K562 (cell line): ENCODE measurements at regions not wholly inside any gene's neighbourhood (a gene's known extent, or its start where the extent isn't known, plus 50 kb on each side); places are given as distances from the start of the nearest gene placed in this dataset.

ENCODE experiments used
- ATAC-seq: fragments of 200-7000 bp; cut with Tn5 transposase; 3 replicates; pipeline ENCODE4 v1.9.1; 2020; ENCODE audit warnings: moderate library complexity
- BruUV-seq: library from RNA; stranded (reverse); fragments of 400-500 nt; replicated peaks from 2 replicates; lab custom pipeline; 2021; lab: Mats Ljungman, UMichigan
- CTCF ChIA-PET: fragments of 300-600 bp; formaldehyde crosslinking; extraction: SDS; loops from one replicate; lab custom pipeline; 2021; ENCODE audit warnings: low intra/inter-chr PET ratio; lab: Yijun Ruan, JAX
- POLR2A ChIA-PET: fragments of 300-600, 350-650 bp; sonication (Branson Sonifier 250); formaldehyde crosslinking; extraction: SDS; loops from one replicate; lab custom pipeline; 2021; ENCODE audit warnings: antibody characterized with exemption, inconsistent platforms; lab: Yijun Ruan, JAX
- DNase-seq, 4 experiments: peaks; one replicate each; pipeline versions ENCODE4 v3.0.0 to v3.0.0-alpha.2; 2011 to 2018; ENCODE audit warnings: low spot score in 3 of 4, mixed read lengths in 3 of 4; ENCODE audit errors: extremely low read depth in 1 of 4
- FAIRE-seq: peaks from 2 replicates; lab custom pipeline; 2011; peaks lifted over from hg19 to GRCh38; lab: Jason Lieb, UNC
- H2AFZ ChIP-seq: 2 replicates; pipeline ENCODE4 v1.6.0; 2011; ENCODE audit warnings: low read depth, low read length, control low read depth, inconsistent platforms
- H3K27ac ChIP-seq: fragments of 200-600 bp; 3 replicates; pipeline ENCODE4 v1.8.0; 2011; ENCODE audit warnings: low read depth, mild to moderate bottlenecking, control low read depth, inconsistent platforms, low read length, moderate library complexity, mixed read lengths; ENCODE audit errors: extremely low read depth
- H3K27me3 ChIP-seq, 2 experiments: fragments of 300-600 bp in 1 of 2; 2 replicates in 1 of 2; 3 replicates in 1 of 2; pipeline versions ENCODE4 v1.6.0 to v1.8.0; 2011; ENCODE audit warnings: inconsistent platforms in 2 of 2, low read length in 2 of 2, mild to moderate bottlenecking in 1 of 2, mixed read lengths in 1 of 2, moderate library complexity in 1 of 2; ENCODE audit not compliant: control insufficient read depth in 2 of 2, insufficient read depth in 2 of 2
- H3K36me3 ChIP-seq: fragments of 300-600 bp; 3 replicates; pipeline ENCODE4 v1.8.0; 2011; ENCODE audit warnings: mild to moderate bottlenecking, low read length, inconsistent platforms; ENCODE audit not compliant: control insufficient read depth, insufficient read depth
- H3K4me1 ChIP-seq, 2 experiments: fragments of 200-600 bp in 1 of 2; replicated peaks in 1 of 2; 2 replicates in 1 of 2; 3 replicates in 1 of 2; pipeline versions ENCODE4 v1.5.1 to v1.8.0; 2011; ENCODE audit warnings: inconsistent platforms in 2 of 2, low read length in 2 of 2, mild to moderate bottlenecking in 1 of 2, mixed read lengths in 1 of 2, moderate library complexity in 1 of 2; ENCODE audit not compliant: control insufficient read depth in 2 of 2, insufficient read depth in 2 of 2
- H3K4me2 ChIP-seq: 2 replicates; pipeline ENCODE4 v1.6.1; 2011; ENCODE audit warnings: low read length, control low read depth, inconsistent platforms, mixed read lengths; ENCODE audit not compliant: insufficient read depth
- H3K4me3 ChIP-seq: fragments of 200-600 bp; sonication (generic), shearing (Covaris generic); 2 replicates; pipeline ENCODE4 v1.5.1; 2016; ENCODE audit warnings: control low read depth, inconsistent platforms
- H3K79me2 ChIP-seq: fragments of 200-600 bp; 3 replicates; pipeline ENCODE4 v1.8.0; 2011; ENCODE audit warnings: low read length, inconsistent platforms; ENCODE audit not compliant: control insufficient read depth, insufficient read depth
- H3K9ac ChIP-seq, 2 experiments: 2 replicates each; pipeline versions ENCODE4 v1.6.0 to v1.6.1; 2011; ENCODE audit warnings: low read depth in 2 of 2, low read length in 2 of 2, control low read depth in 1 of 2, inconsistent platforms in 1 of 2, mild to moderate bottlenecking in 1 of 2, mixed read lengths in 1 of 2; ENCODE audit not compliant: insufficient read depth in 1 of 2
- H3K9me1 ChIP-seq: one replicate; pipeline ENCODE4 v1.6.0; 2011; ENCODE audit warnings: inconsistent platforms, mild to moderate bottlenecking, low read length, moderate library complexity; ENCODE audit not compliant: control insufficient read depth, insufficient read depth
- H3K9me3 ChIP-seq: replicated peaks from 2 replicates; pipeline ENCODE4 v1.5.1; 2011; ENCODE audit warnings: low read depth, low read length, inconsistent platforms; ENCODE audit not compliant: control insufficient read depth, insufficient read depth
- H4K20me1 ChIP-seq: replicated peaks from 2 replicates; pipeline ENCODE4 v1.6.1; 2011; ENCODE audit warnings: low read length, inconsistent platforms, mixed read lengths; ENCODE audit not compliant: control insufficient read depth, insufficient read depth
- AFF1 ChIP-seq, 2 experiments: fragments of 450-650 bp; IDR thresholded peaks; 2 replicates each; pipeline ENCODE4 v1.6.1; 2018; ENCODE audit warnings: mild to moderate bottlenecking in 2 of 2, low read depth in 1 of 2; ENCODE audit not compliant: partially characterized antibody in 2 of 2
- C11orf30 ChIP-seq: fragments of 450-650 bp; IDR thresholded peaks from 2 replicates; pipeline ENCODE4 v1.6.1; 2016; ENCODE audit warnings: low read depth, mild to moderate bottlenecking
- WGBS: fragments of 100-300 bp; shearing (Covaris generic); methylation state at CpG from one replicate; pipeline ENCODE4 v1.1.6; 2016; ENCODE audit warnings: low coverage, mixed read lengths; ENCODE audit not compliant: insufficient coverage; ENCODE audit errors: missing lambda C conversion rate; 5-methylcytosine and 5-hydroxymethylcytosine counted together
- in situ Hi-C: fragments of 300-500 bp; cut with MboI; formaldehyde crosslinking; loops from 4 replicates; pipeline ENCODE4 v1.15.0; 2018; ENCODE audit warnings: inconsistent platforms, mixed read lengths
- intact Hi-C: fragments of 100-400 bp; cut with micrococcal nuclease; formaldehyde crosslinking; loops from 2 replicates; pipeline ENCODE4 v1.14.2; 2022

GRCh38 chr7:98774884-98775283 is 94.9 kb downstream of the TMEM130 start:
- no peak for FAIRE-seq
- Histone ChIP-seq H3K36me3 (no peaks in the 10 kb centered on the region), H3K9ac (no peak overlapping the region), H3K79me2 (no peaks in the 10 kb centered on the region), H3K9me3 (no peaks in the 10 kb centered on the region), H4K20me1 (no peaks in the 10 kb centered on the region), H3K4me3 (no peak overlapping the region), H3K9me1 (no peaks in the 10 kb centered on the region), H3K27me3 (peaks cover 17 to 66% of the 10 kb centered on the region in 2 experiments; a peak in 4 of 5 replicates), H3K4me1 (no peaks in the 10 kb centered on the region), H2AFZ (no peak overlapping the region), H3K4me2 (no peak overlapping the region), H3K27ac (no peak overlapping the region)
- intact Hi-C loops (no loop called here), in situ Hi-C loops (no loop called here)
- 0% methylated on average over 4 of the region's 4 CpGs for WGBS
- no peak for ATAC-seq
- ChIA-PET CTCF (no interaction called here), POLR2A (no interaction called here)
- TF ChIP-seq C11orf30 = no peak
- no peak for TF ChIP-seq AFF1 (IDR thresholded peaks at IDR 0.05; ENCODE audit: low read depth in 1 of 2, partially characterized antibody in 2 of 2)
- DNase-seq = no peak
- no TSS peak for BruUV-seq
